SK-N-MC (cell line): ENCODE measurements at regions not wholly inside any gene's neighbourhood (a gene's known extent, or its start where the extent isn't known, plus 50 kb on each side); places are given as distances from the start of the nearest gene placed in this dataset.

ENCODE experiments used
- EZH2 ChIP-seq: fragments of 200-600 bp; sonication (generic); IDR thresholded peaks from one replicate; pipeline ENCODE4 v1.6.1; 2017; ENCODE audit warnings: antibody characterized with exemption
- POLR2AphosphoS5 ChIP-seq: IDR thresholded peaks from 2 replicates; pipeline ENCODE4 v1.6.1; 2012; ENCODE audit warnings: mild to moderate bottlenecking, low read depth, low read length, borderline replicate concordance

DNA sequence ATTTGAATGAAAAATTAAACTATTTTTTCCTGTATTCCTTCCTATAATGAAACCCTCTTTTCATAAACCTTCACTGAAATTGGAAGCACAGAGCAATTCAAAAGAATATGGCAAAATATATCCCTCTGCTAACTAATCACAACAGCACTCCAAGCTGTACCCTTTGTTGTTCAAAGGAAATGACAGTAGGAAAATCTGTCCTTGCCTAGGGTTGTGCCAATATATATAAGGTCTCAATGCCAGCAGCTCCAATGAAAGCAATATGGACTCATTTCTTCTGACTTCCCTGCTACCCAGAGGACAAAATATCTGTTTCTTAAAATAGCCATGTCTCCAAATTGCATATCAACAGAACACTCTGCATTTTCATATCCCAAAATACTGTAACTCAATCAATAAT, 373.9 kb upstream of the MC4R start:
- TF ChIP-seq POLR2AphosphoS5 (no peak), EZH2 (no peak)
